Endothelial cell of umbilical vein (primary cell): ENCODE measurements at regions not wholly inside any gene's neighbourhood (a gene's known extent, or its start where the extent isn't known, plus 50 kb on each side); places are given as distances from the start of the nearest gene placed in this dataset.

ENCODE experiments used
- BruUV-seq: library from RNA; stranded (reverse); fragments of 400-500 nt; replicated peaks from 2 replicates; lab custom pipeline; 2021; lab: Mats Ljungman, UMichigan
- CTCF ChIA-PET: fragments of 300-600, 350-600 bp; sonication (Branson Sonifier 250); formaldehyde crosslinking; loops from one replicate; lab custom pipeline; 2021; ENCODE audit warnings: antibody characterized with exemption, inconsistent platforms; lab: Charles Lee
- POLR2A ChIA-PET: fragments of 300-600, 350-600 bp; sonication (Branson Sonifier 250); formaldehyde crosslinking; loops from one replicate; lab custom pipeline; 2021; ENCODE audit warnings: antibody characterized with exemption, inconsistent platforms; lab: Charles Lee
- DNase-seq: peaks from one replicate; pipeline ENCODE4 v3.0.0-alpha.2; 2011; ENCODE audit warnings: low read depth, low spot score
- FAIRE-seq: peaks from 2 replicates; lab custom pipeline; 2011; peaks lifted over from hg19 to GRCh38; lab: Jason Lieb, UNC
- H2AFZ ChIP-seq: 2 replicates; pipeline ENCODE4 v1.6.0; 2012; ENCODE audit warnings: low read depth, low read length, control low read depth, inconsistent platforms
- H3K27ac ChIP-seq: 2 replicates; pipeline ENCODE4 v1.5.1; 2011; ENCODE audit warnings: low read depth, mild to moderate bottlenecking, control low read depth, low read length, moderate library complexity; ENCODE audit not compliant: insufficient read depth
- H3K27me3 ChIP-seq, 2 experiments: 2 replicates each; pipeline versions ENCODE4 v1.6.0 to v1.6.1; 2011; ENCODE audit warnings: low read length in 2 of 2, mixed read lengths in 1 of 2; ENCODE audit not compliant: control insufficient read depth in 2 of 2, insufficient read depth in 2 of 2
- H3K36me3 ChIP-seq, 2 experiments: 2 replicates in 1 of 2; 3 replicates in 1 of 2; pipeline ENCODE4 v1.5.1; 2011; ENCODE audit warnings: low read length in 2 of 2, mild to moderate bottlenecking in 1 of 2, moderate library complexity in 1 of 2; ENCODE audit not compliant: control insufficient read depth in 2 of 2, insufficient read depth in 2 of 2; ENCODE audit errors: extremely low read depth in 1 of 2
- H3K4me1 ChIP-seq: 3 replicates; pipeline ENCODE4 v1.5.1; 2011; ENCODE audit warnings: mild to moderate bottlenecking, low read length; ENCODE audit not compliant: control insufficient read depth, insufficient read depth; ENCODE audit errors: extremely low read depth
- H3K4me2 ChIP-seq: 2 replicates; pipeline ENCODE4 v1.6.1; 2011; ENCODE audit warnings: low read length, control low read depth, mixed read lengths; ENCODE audit not compliant: insufficient read depth
- H3K4me3 ChIP-seq, 3 experiments: fragments of 200-600 bp in 1 of 3; sonication (generic), shearing (Covaris generic) in 1 of 3; replicated peaks in 1 of 3; 2 replicates each; pipeline ENCODE4 v1.5.1; 2011 to 2016; ENCODE audit warnings: control low read depth in 3 of 3, low read length in 3 of 3, mild to moderate bottlenecking in 2 of 3, inconsistent platforms in 1 of 3, low read depth in 1 of 3, moderate library complexity in 1 of 3; ENCODE audit not compliant: insufficient read depth in 1 of 3
- H3K79me2 ChIP-seq: 2 replicates; pipeline ENCODE4 v1.6.0; 2012; ENCODE audit warnings: low read length, inconsistent platforms; ENCODE audit not compliant: control insufficient read depth, insufficient read depth
- H3K9ac ChIP-seq: replicated peaks from 2 replicates; pipeline ENCODE3; 2011; ENCODE audit warnings: low read length, control low read depth; ENCODE audit not compliant: insufficient read depth; ENCODE audit errors: extremely low read depth
- H3K9me1 ChIP-seq: replicated peaks from 3 replicates; pipeline ENCODE4 v1.6.0; 2011; ENCODE audit warnings: mild to moderate bottlenecking, low read length; ENCODE audit not compliant: control insufficient read depth, insufficient read depth; ENCODE audit errors: extremely low read depth
- H3K9me3 ChIP-seq: replicated peaks from 2 replicates; pipeline ENCODE4 v1.5.1; 2012; ENCODE audit warnings: low read length, inconsistent platforms; ENCODE audit not compliant: control insufficient read depth, insufficient read depth
- H4K20me1 ChIP-seq: replicated peaks from 2 replicates; pipeline ENCODE3; 2011; ENCODE audit warnings: mild to moderate bottlenecking, low read length; ENCODE audit not compliant: control insufficient read depth, insufficient read depth; ENCODE audit errors: extremely low read depth
- CTCF ChIP-seq, 2 donors: IDR thresholded peaks; 1 replicate in 1 of 2; 2 replicates in 1 of 2; pipeline ENCODE4 v1.5.1; 2011; ENCODE audit warnings: low read length in 2 of 2, mild to moderate bottlenecking in 2 of 2, moderate library complexity in 2 of 2, control low read depth in 1 of 2, inconsistent platforms in 1 of 2, low read depth in 1 of 2; ENCODE audit not compliant: insufficient read depth in 1 of 2; ENCODE audit errors: extremely low read depth in 1 of 2
- EZH2 ChIP-seq: IDR thresholded peaks from 2 replicates; pipeline ENCODE4 v1.6.1; 2012; ENCODE audit warnings: borderline replicate concordance, low read depth, mild to moderate bottlenecking, moderate library complexity, low read length, inconsistent platforms; ENCODE audit not compliant: severe bottlenecking
- FOS ChIP-seq: IDR thresholded peaks from 2 replicates; pipeline ENCODE4 v1.6.1; 2011; ENCODE audit warnings: mild to moderate bottlenecking, low read length, moderate library complexity, borderline replicate concordance; ENCODE audit not compliant: insufficient read depth
- GATA2 ChIP-seq: IDR thresholded peaks from 2 replicates; pipeline ENCODE4 v1.7.0; 2011; ENCODE audit warnings: low read depth, mild to moderate bottlenecking, moderate library complexity, mixed read lengths, low read length; ENCODE audit not compliant: insufficient read length, insufficient read depth
- JUN ChIP-seq: IDR thresholded peaks from 2 replicates; pipeline ENCODE4 v1.6.1; 2011; ENCODE audit warnings: borderline replicate concordance, low read depth; ENCODE audit not compliant: insufficient read length, insufficient read depth
- MAX ChIP-seq: IDR thresholded peaks from 2 replicates; pipeline ENCODE4 v1.6.1; 2011; ENCODE audit not compliant: insufficient read depth, insufficient read length
- MYC ChIP-seq: IDR thresholded peaks from one replicate; pipeline ENCODE4 v1.6.1; 2011; ENCODE audit warnings: mild to moderate bottlenecking, low read depth, low read length
- POLR2A ChIP-seq: IDR thresholded peaks from 2 replicates; pipeline ENCODE4 v1.6.1; 2012; ENCODE audit warnings: low read depth, mild to moderate bottlenecking, control low read depth, low read length
- POLR2AphosphoS5 ChIP-seq: IDR thresholded peaks from 2 replicates; pipeline ENCODE4 v1.6.1; 2012; ENCODE audit warnings: low read depth, mild to moderate bottlenecking, control low read depth, low read length, moderate library complexity; ENCODE audit not compliant: insufficient read depth
- dilution Hi-C: fragments of 300-500 bp; cut with MboI; formaldehyde crosslinking; loops from one replicate; pipeline ENCODE4 v1.15.0; 2019; ENCODE audit warnings: low sequenced_read_pairs; ENCODE audit not compliant: extremely low pct_ligation_motif_present
- intact Hi-C: fragments of 100-400 bp; cut with micrococcal nuclease; formaldehyde crosslinking; loops from one replicate; pipeline ENCODE4 v1.10.0; 2022

DNA sequence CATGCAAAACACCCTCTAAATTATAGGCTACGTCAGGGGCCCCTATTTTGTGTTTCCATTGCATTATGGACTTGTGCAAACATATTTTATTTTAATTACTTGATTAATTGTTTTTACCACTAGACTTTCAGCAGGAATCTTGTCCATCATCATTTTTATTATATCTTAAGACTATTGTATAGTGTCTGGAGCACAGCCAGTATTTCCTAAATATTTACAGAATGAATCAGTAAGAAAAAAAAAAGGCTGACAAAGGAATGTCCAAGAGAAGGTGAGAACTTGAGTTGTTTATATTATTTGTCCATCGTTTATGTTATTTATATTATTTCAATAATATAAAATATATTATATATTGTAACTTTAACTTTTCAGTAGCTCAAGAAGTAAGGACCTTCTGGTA is 664.7 kb downstream of the SLC6A15 start:
- Histone ChIP-seq H3K4me3 (no peak overlapping the region), H3K4me2 (no peak overlapping the region), H3K9ac (no peak overlapping the region), H3K79me2 (no peaks in the 10 kb centered on the region), H4K20me1 (no peaks in the 10 kb centered on the region), H3K4me1 (no peaks in the 10 kb centered on the region), H3K27ac (no peak overlapping the region), H3K9me3 (no peaks in the 10 kb centered on the region), H2AFZ (no peak overlapping the region), H3K9me1 (no peaks in the 10 kb centered on the region), H3K36me3 (no peaks in the 10 kb centered on the region), H3K27me3 (no peaks in the 10 kb centered on the region)
- DNase-seq (peak; percentile 34), FAIRE-seq (no peak)
- TF ChIP-seq MAX (no peak), POLR2A (no peak), FOS (no peak), CTCF (IDR thresholded peaks at IDR 0.05; ENCODE audit: extremely low read depth in 1 of 2, insufficient read depth in 1 of 2, low read depth in 1 of 2, low read length in 2 of 2) (no peak), EZH2 (no peak), POLR2AphosphoS5 (no peak), MYC (no peak), JUN (no peak), GATA2 (no peak)
- ChIA-PET POLR2A (no interaction called here), CTCF (no interaction called here)
- intact Hi-C loops (no loop called here), dilution Hi-C loops (no loop called here)
- no TSS peak for BruUV-seq
